ACC112 (cell line): ENCODE measurements at regions not wholly inside any gene's neighbourhood (a gene's known extent, or its start where the extent isn't known, plus 50 kb on each side); places are given as distances from the start of the nearest gene placed in this dataset.

ENCODE experiments used
- H2AFZ ChIP-seq: fragments of 200-600 bp; sonication (generic); one replicate; pipeline ENCODE4 v1.6.0; 2017; ENCODE audit warnings: antibody characterized with exemption, low read length; ENCODE audit not compliant: unreplicated experiment
- H3K27ac ChIP-seq: fragments of 200-600 bp; sonication (generic); 2 replicates; pipeline ENCODE4 v1.5.1; 2014; ENCODE audit warnings: low read depth, mild to moderate bottlenecking, antibody characterized with exemption, low read length, moderate library complexity
- H3K27me3 ChIP-seq: fragments of 200-600 bp; sonication (generic); 2 replicates; pipeline ENCODE4 v1.6.1; 2014; ENCODE audit warnings: mild to moderate bottlenecking, antibody characterized with exemption, low read length, moderate library complexity, mixed read lengths; ENCODE audit not compliant: insufficient read depth
- H3K36me3 ChIP-seq: fragments of 200-600 bp; sonication (generic); 2 replicates; pipeline ENCODE4 v1.6.1; 2016; ENCODE audit warnings: mild to moderate bottlenecking, antibody characterized with exemption, low read length, moderate library complexity, mixed read lengths; ENCODE audit not compliant: insufficient read depth
- H3K4me1 ChIP-seq: fragments of 200-600 bp; sonication (generic); one replicate; pipeline ENCODE4 v1.6.1; 2016; ENCODE audit warnings: low read length, mixed read lengths; ENCODE audit not compliant: insufficient read depth, unreplicated experiment, control insufficient read depth
- H3K4me3 ChIP-seq: fragments of 200-600 bp; sonication (generic); 2 replicates; pipeline ENCODE4 v1.5.1; 2014; ENCODE audit warnings: mild to moderate bottlenecking, low read depth, low read length
- H3K79me2 ChIP-seq: fragments of 200-600 bp; sonication (generic); one replicate; pipeline ENCODE4 v1.6.0; 2016; ENCODE audit warnings: low read length; ENCODE audit not compliant: control insufficient read depth, unreplicated experiment, insufficient read depth

DNA sequence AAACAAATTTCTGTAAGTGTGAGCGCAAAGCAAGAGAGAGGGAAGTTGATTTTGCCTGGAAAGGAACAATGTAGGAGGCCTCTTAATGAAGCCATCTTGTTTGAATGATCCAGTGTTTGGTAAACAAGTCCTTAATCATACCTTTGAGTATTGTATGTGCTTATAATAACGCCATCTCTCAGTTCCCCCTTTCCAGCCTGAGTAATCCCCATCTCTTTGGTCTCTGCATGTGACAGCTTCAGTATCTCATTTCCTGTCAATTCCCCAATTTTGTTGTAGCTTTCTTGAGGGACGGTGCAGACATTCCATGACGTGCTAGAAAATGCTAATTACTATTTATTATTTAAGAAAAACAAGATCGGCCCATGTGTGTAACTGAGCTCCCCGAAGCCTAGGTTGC is 349.3 kb upstream of the NR2F2 start:
- H3K4me3 ChIP-seq: no peak overlapping the region

GRCh38 chr15:95987299-95987698 is 343.2 kb upstream of the NR2F2 start:
- H3K4me1 ChIP-seq: peaks cover 11% of the 10 kb centered on the region
- no peaks in the 10 kb centered on the region for H3K36me3 ChIP-seq
- H3K79me2 ChIP-seq: no peaks in the 10 kb centered on the region
- H2AFZ ChIP-seq: no peak overlapping the region
- no peak overlapping the region for H3K4me3 ChIP-seq
- no peaks in the 10 kb centered on the region for H3K27me3 ChIP-seq
- no peak overlapping the region for H3K27ac ChIP-seq

More for the DNA sequence above, 349.3 kb upstream of the NR2F2 start:
- Histone ChIP-seq H3K27me3 (no peaks in the 10 kb centered on the region), H3K27ac (no peak overlapping the region), H3K36me3 (no peaks in the 10 kb centered on the region), H3K4me1 (no peaks in the 10 kb centered on the region), H2AFZ (no peak overlapping the region), H3K79me2 (no peaks in the 10 kb centered on the region)

- Histone ChIP-seq H2AFZ (peak overlapping the region; percentile 66), H3K4me1 (peaks cover 11% of the 10 kb centered on the region)
Observed at GRCh38 chr15:95987886-95988573, 342.5 kb upstream of the NR2F2 start.

DNA sequence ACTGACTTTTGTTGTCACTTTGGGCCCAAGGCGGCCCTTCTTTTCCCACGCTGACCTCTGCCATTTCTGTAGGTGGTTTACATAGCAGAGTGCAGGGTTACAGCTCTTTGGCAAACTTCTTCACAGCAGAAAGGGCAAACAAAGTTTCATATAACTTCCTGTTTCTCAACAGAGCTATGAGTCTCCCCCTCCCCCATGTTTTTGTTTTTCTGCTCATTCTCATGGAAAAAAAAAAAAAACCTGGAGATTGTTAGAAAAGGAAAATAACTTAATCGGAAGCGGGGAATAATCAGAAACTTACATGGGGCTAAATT is 342.0 kb upstream of the NR2F2 start:
- peaks cover 11% of the 10 kb centered on the region for H3K4me1 ChIP-seq
- no peak overlapping the region for H3K27ac ChIP-seq
- H3K4me3 ChIP-seq: no peak overlapping the region
- H3K36me3 ChIP-seq: no peaks in the 10 kb centered on the region
- peak overlapping the region; percentile 66 for H2AFZ ChIP-seq
- H3K27me3 ChIP-seq: no peaks in the 10 kb centered on the region
- no peaks in the 10 kb centered on the region for H3K79me2 ChIP-seq

More at GRCh38 chr15:95987886-95988573, 342.5 kb upstream of the NR2F2 start:
- Histone ChIP-seq H3K4me3 (no peak overlapping the region), H3K79me2 (no peaks in the 10 kb centered on the region), H3K27me3 (no peaks in the 10 kb centered on the region), H3K36me3 (no peaks in the 10 kb centered on the region), H3K27ac (no peak overlapping the region)

- Histone ChIP-seq H3K27ac (no peak overlapping the region), H3K79me2 (no peaks in the 10 kb centered on the region), H3K27me3 (no peaks in the 10 kb centered on the region), H3K4me1 (peaks cover 15% of the 10 kb centered on the region), H3K4me3 (no peak overlapping the region), H3K36me3 (no peaks in the 10 kb centered on the region), H2AFZ (no peak overlapping the region)
Observed at GRCh38 chr15:95989392-95989791, 341.1 kb upstream of the NR2F2 start.

- H3K36me3 ChIP-seq: no peaks in the 10 kb centered on the region
- H2AFZ ChIP-seq: no peak overlapping the region
- no peak overlapping the region for H3K27ac ChIP-seq
- H3K27me3 ChIP-seq: no peaks in the 10 kb centered on the region
- no peak overlapping the region for H3K4me3 ChIP-seq
- H3K79me2 ChIP-seq: no peaks in the 10 kb centered on the region
- peaks cover 27% of the 10 kb centered on the region for H3K4me1 ChIP-seq
Observed at GRCh38 chr15:95990833-95991232, 339.7 kb upstream of the NR2F2 start.

DNA sequence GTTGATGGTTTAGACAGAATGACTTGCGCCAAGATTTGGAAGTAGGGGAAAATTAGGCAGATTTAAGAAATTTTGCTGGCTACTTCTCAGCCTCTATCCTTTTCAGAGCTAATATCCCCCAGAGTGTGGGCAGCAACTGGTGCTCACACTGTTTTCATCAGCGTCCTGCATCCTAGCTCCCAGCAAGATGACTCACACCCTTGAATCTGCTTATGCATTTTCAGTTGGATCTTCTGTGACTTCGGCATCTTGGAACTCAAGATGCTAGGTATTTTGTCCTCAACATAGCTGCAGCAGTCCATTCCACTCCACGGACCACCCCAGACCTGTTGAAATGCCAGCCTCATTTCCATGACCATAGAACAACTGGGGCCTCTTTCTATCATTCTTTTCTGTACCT is 336.1 kb upstream of the NR2F2 start:
- Histone ChIP-seq H2AFZ (no peak overlapping the region), H3K79me2 (no peaks in the 10 kb centered on the region)

DNA sequence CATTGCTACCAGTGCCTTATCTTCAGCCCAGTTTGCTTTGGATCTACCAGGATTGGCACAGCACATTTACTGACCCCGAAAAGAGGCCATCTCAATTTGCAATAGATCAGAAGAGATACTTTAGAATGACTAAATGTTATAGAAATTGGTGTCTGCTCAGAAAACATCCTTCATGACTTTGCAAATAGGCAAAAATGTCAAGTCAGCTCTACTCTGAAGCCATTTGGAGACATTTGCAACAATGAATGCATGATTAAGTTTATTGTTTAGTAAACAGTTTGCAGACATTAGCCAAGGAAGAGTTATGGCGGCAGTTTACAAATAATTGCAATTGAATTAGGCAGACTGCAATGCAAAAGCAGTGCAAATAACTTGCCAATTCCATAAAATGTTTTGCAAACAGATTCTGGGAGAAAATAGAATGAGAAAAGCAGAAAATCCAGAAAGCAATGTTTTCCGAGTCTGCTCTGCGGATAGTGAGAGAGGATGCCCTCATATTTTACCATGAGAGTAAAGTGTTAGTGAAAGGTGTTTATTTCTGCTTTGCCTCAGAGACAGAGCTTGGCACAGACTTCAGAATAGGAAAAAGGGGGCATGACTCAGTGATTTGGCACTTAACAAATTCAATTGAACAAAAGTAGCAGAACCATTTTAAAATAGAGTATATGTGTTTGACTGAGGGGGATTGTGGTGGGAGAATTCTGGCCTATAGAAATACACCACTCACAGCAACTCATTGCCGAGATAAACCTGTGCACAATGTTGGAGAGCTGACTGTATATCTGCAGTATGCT is 334.9 kb upstream of the NR2F2 start:
- Histone ChIP-seq H3K4me1 (peaks cover 20% of the 10 kb centered on the region), H3K79me2 (no peaks in the 10 kb centered on the region), H2AFZ (no peak overlapping the region), H3K27ac (no peak overlapping the region), H3K27me3 (no peaks in the 10 kb centered on the region), H3K4me3 (no peak overlapping the region), H3K36me3 (no peaks in the 10 kb centered on the region)

More for the DNA sequence above, 336.1 kb upstream of the NR2F2 start:
- Histone ChIP-seq H3K4me1 (peaks cover 20% of the 10 kb centered on the region), H3K27me3 (no peaks in the 10 kb centered on the region), H3K27ac (no peak overlapping the region), H3K36me3 (no peaks in the 10 kb centered on the region), H3K4me3 (no peak overlapping the region)

DNA sequence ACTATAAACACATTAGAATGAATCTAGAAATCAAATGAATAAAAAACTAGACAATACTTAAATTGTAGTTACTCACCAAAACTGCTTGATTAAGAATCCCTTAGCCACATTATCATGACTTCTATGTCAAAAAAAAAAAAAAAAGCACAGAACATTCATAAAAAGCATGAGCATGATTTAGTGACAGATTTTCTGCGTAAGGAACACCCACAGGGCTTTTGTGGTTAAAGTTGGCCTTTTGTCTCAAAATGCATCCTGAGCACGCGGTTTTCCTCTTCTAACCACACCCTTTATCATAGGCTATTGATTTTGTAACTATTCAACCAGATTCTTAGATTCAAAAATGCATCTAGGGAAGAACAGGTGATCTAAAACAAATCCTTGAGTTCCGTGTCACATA is 334.0 kb upstream of the NR2F2 start:
- H3K79me2 ChIP-seq: no peaks in the 10 kb centered on the region
- no peak overlapping the region for H2AFZ ChIP-seq
- H3K27me3 ChIP-seq: no peaks in the 10 kb centered on the region
- no peak overlapping the region for H3K4me3 ChIP-seq
- no peaks in the 10 kb centered on the region for H3K36me3 ChIP-seq
- peaks cover 20% of the 10 kb centered on the region for H3K4me1 ChIP-seq
- H3K27ac ChIP-seq: no peak overlapping the region

DNA sequence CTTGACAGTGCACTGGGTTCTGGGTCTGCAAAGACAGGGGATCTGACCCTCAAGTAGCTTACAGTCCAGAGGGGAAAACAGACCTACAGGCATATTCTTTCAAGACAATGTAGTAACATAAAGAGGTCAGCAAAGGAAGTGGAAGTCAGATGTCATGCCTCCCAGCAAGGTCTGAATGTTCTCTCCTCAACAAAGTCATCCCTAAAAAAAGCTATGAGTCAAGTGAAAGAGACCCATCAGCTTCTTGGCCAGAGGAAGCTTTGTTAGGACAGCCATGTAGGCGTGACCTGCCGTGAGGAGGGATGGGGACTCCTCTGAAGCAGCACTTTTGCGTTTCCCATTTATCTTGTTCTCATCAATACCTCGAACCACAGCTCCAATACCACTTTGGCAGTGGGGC is 331.6 kb upstream of the NR2F2 start:
- Histone ChIP-seq H3K4me1 (peaks cover 20% of the 10 kb centered on the region), H2AFZ (no peak overlapping the region), H3K27me3 (no peaks in the 10 kb centered on the region), H3K79me2 (no peaks in the 10 kb centered on the region), H3K36me3 (no peaks in the 10 kb centered on the region), H3K27ac (no peak overlapping the region), H3K4me3 (no peak overlapping the region)
